Suppressor macrophage treated with lipopolysaccharide for 4 hours (primary cell): ENCODE measurements at regions not wholly inside any gene's neighbourhood (a gene's known extent, or its start where the extent isn't known, plus 50 kb on each side); places are given as distances from the start of the nearest gene placed in this dataset.

Experiments
- DNase-seq: peaks from one replicate; pipeline ENCODE4 v3.0.0-alpha.2; 2020

DNA sequence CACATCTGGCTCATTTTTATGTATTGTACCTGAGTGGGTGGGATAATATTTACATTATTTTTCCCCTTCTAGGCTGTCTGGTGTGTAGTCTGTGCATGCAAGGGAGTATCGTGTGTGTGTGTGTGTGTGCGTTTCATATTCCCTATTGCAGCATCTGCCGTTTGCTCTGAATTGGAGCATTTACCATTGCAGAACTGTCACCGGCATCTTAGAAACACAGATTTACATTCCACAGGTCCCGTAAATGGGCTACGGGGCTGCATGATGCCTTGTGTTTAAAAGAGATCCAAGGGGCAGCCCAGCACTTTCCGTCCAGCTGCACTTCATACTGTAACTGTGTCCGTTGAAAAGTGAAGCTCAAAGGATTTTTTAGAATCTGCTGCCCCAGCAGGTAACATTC is 167.1 kb upstream of the KIAA1217 start:
- DNase-seq: no peak

DNA sequence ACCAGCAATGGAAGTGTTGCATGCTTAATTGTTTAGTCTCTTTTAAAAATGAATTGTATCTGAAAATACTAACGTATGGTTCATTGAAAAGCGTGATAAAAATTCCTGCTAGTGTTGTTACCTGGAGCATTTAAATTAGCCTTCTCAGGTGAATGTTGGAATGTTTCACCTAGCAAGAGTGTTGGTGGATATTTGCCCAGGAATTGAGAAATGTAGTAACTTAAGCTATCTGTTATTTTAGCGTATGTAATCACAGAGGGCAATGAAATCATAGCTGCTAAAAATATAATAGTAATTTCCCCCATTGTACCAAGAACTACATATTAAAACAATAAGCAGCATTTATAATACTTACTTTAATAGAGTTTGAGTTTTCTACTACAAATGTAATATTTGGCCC is 166.1 kb upstream of the KIAA1217 start:
- DNase-seq: no peak

DNA sequence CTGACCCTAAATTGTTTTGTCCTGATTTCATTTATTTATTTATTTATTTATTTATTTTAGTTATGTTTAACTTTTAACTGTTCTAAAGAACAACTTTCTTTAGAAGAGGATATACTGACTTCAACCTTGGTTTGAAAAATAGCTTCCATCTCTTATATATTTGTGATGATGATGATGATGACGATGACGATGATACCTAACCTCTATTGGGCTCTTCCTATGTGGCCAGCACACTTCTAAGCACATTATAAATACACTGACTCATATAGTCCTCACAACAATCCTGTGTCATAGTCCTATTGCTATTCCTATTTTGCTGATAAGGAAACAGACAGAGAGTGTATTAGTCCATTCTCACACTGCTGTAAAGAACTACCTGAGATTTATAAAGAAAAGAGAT is 162.9 kb upstream of the KIAA1217 start:
- no peak for DNase-seq

DNA sequence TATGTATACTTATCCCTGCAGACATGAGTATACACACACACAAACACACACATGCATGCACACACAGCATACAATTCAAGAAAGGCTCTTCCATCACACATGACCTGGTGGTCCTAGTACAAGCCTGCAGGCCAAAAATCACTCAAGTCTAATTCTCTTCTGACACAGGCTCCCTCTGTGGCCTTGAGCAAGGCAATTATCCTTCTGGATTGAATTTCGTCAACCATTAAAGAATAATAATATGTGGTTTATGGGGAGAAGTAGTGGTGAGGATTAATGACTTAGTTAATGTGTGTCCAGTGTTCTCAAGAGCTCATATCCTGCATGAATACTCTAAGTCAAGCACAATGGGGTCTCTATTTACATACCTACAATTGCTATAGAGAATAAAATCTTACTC is 161.8 kb upstream of the KIAA1217 start:
- no peak for DNase-seq

DNA sequence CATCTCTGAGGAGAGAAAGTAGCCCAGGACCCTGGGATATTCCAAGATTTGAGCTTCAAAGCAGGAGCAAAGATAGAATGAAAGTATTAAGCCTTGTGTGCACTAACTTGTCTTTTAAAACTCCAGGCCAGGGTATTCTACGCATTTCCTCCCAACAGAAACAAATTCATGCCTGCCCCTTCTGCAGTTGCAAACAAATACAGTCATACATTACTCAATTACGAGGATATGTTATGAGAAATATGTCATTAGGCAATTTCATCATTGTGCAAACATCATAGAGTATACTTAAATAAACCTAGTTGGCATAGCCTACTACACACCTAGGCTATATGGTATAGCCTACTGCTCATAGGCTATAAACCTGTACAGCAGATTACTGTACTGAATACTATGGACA is 154.5 kb upstream of the KIAA1217 start:
- no peak for DNase-seq

DNA sequence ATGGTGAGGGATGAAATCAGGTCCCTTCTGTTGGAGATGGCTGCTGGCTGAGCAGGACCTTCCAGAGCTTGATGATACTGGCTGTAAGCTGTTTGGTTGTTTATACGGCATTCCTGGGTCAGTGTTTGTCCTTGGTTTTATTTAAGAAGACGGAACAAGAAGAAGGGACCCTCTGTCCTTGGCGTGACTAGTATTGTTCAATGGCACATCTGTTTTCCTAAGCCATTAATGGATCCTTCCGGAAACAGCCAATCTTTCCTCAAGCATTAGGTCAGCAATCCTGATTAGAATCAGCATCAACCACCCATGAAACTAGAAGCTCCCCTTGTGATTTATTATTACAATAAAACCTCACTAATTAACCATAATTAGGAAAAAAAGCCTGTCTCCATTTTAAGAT is 128.7 kb upstream of the KIAA1217 start:
- DNase-seq: no peak

DNA sequence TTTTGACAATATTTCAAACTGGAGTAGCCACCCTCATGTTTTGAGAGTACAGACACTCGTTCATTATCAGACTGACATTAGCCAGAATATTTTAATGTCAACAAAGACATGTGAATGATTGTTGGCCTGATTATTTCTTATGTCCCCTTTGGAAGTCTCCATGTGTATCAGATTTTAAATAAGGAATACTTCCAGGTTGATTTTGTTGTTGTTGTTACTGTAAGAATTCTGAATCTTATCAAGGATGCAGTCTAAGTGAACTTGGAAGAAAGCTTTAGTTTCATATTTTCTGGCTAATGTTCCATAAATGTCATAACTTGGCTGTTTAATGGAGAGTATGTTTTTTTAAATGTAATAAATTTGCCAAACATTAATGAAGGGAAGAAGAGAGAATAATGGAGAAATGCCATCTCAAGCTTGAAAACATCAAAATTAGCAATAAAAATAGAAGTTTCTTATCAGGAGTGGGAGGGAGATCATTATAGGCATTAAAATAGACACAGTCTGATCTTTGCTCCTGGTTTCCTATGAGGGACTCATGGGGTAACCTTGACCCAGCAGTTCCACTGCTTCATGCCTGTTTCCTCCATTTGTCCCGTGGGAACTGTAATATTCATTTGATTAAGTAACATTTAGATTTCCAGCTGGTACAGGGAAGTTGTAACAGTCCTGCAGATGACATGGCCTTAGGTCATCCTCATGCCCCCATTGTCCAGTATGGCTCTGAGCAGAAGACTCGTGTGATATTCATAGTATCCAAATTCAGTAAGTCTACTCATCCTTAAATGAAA is 122.4 kb upstream of the KIAA1217 start:
- DNase-seq: no peak

DNA sequence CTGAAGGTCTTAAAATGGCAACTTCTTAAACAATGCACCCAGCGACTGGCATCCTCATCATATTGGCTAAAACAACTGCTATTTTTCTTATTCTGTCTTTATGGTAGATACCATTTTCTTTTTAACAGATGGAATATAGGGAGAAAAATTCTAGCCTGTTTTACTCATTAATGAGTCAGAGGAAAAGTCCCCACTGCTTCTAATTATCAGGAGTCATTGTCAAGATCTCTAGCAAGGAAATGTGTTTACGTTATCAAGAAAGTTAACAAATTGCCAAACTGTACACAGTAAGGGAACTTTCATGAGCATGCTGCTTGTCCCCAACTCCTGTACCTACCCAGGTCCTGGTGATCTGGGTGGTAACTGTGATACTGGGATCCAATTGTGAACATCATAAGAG is 117.7 kb upstream of the KIAA1217 start:
- no peak for DNase-seq

DNA sequence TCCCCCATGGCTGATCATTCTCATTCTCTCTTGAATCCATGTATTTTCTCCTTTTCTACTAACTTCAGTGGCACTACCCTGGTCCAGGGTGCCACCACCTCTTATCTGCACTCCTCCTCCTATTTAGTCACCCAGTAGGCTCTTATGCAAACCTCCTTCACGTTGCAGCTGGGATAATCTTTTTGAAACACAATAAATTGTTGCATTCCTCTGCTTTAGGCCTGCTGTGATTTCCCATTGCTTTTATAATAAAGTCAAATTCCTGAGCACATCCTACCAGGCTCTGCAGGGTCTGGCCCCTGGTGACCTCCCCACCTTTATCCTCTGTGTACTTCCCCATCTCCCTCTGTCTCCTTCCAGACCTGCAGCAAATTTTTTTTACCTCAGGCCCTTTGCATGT is 112.7 kb upstream of the KIAA1217 start:
- no peak for DNase-seq

DNA sequence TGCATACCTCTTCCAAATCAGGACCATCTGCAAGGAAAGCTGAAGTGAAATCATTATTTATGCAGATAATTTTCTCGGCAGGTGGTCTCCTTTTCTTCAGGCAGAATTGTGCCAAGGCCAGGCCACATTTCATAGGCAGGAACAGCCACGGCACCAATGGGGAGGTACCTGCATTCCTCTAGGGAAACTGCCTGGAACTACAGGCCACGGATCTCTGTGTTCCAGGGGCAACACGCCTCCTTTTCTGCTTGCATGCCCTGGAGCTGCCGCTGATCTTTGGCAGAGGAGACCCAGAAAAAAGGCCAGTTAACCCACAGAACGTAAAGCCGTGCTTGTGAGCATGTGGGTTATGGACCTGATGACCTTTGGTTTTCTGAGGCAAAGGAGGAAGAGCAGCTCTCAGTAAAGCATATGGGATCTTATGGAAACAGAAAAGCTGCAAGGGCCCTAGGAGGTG is 111.2 kb upstream of the KIAA1217 start:
- DNase-seq: no peak

DNA sequence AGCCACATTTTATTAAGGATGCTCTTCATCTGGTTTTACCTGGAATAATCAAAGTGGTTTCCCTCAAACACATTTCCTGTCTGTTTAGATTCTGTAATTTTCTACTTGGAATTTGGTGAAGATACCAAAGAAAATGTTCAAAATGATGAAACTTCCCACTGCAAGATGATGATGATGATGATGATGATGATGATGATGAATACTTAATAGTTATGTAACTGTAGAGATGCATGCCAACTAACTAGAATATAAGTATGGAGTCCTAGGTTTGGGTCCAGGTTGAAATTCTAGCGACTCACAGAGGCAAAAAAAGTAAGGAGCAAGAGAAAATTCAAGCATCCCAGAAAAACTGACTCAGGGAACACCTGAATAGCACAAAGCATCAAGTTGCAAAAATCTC is 104.0 kb upstream of the KIAA1217 start:
- DNase-seq: no peak

DNA sequence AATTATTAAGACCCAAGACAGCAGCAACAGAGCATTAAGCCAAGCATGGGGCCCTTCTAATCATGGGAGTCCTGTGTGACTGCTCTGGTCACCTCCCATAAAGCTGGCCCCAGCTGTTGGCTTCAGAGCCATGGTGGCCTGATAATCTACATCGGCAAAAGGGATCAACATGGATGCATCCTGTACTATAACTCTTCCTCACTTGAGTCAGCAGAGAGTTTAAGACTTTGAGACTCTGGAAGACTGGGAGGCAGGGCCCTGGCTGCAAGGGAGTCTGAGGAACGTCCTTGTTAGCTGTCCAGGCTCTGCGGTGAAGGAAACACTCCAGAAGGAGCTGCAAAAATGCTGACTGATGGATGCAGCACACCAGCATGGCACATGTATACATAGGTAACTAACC is 95.0 kb upstream of the KIAA1217 start:
- no peak for DNase-seq

DNA sequence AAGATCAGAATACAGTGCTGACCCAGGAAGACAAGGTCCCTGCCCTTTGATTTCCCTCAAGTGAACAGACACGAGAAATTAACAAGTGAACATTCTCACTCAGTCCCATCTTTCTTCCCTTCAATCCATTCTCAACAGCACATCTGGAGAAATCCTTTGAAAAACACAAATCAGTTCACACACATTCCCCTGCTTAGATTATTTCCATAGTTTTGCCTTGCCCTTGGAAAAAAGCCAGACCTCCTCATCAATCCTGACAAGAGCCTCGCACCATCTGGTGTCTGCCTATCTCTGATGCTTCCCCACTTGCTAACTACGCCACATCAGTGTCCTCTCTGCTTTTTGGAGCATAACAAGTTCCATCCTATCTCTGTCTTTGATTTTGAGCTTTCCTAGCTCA is 94.4 kb upstream of the KIAA1217 start:
- DNase-seq: no peak

DNA sequence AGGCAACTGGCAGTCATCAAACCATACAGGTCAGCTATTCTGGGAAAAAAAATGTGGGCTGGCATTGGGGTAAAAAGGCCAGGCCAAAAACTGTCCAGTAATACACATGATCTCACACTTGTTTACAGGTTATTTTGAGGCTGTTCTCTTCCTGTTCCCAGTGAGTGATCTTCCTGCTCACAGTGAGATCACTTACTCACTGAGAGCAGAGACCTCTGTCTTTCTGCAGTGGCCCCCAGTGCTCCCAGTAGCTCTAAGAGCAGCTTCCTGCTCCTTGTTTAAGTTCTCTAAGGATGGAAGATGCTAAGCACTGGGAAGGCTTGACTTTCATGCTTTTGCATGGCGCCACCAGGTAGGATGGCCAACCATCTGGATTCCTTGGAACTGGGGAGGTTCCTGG is 93.5 kb upstream of the KIAA1217 start:
- no peak for DNase-seq

DNA sequence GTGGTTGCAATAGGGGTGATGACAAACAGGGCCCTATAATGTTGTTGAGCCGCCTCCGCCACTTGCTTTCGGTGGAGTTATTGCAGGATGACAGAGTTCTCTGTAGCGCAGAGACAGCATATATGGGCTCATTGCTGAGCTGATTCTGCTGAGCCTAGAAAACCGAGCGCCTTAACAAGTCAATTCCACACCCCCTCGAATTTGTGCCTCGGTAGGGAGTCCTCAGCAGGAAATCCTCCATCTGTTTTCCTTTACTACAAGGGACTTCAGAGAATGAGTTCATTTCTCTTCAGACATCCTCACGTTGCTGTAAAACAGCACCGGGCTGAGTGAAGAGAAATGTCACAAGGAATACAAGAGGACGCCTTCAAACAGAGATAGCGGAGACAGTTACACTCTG is 90.7 kb upstream of the KIAA1217 start:
- no peak for DNase-seq

DNA sequence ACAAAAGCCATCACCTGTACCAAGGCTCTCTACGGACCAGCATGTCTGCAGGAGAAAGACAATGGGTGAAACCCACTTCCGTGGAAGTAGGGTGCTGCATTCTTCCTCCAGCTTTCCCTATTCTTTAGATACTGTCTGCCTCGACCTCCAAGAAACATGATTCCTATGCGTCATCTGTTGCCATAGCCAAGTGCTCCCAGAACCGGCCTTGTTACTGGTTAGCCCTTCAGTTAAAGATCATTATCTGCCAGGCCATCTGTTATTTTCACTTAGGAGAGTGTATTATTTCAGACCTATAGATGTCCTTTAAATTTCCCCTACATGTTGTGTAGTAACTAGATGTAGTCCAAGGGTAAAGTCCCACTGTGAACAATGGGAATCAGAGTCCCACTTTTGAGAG is 89.0 kb upstream of the KIAA1217 start:
- no peak for DNase-seq

DNA sequence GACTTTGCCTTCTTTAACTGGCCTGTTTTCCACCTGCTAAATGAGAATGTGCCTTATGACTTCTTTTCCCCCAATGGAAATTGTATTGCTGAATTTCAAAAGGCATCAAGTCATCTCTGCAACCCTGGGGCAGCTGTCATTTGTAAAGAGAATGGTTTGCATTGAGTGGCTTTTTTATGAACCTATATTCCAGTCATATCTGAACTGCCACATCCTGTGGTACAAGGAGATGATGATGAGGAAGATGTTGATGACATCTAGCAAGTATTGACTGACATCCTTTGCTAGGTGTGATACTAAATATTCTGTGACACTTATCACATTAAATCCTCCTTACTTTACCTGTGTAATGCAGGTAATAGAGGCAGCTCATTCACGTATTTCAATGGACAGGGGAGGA is 88.3 kb upstream of the KIAA1217 start:
- DNase-seq: no peak

DNA sequence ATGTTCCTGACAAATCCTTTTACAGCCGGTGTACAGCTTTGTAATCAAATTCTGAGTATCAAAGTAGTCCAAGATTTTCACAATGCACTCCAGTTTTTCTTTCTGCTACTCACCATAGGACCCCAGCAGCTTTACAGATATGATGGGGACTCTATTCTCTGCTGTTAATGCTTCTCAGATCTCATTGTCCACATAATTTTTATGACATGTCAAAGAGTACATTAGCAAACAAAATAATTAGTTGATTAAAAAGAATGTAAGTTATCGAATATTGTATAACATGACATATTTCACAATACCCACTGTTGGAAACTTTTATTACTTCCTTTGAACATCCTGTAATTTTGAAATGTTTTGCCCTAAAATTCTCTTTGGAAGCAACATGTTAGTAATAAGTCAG is 81.4 kb upstream of the KIAA1217 start:
- no peak for DNase-seq

DNA sequence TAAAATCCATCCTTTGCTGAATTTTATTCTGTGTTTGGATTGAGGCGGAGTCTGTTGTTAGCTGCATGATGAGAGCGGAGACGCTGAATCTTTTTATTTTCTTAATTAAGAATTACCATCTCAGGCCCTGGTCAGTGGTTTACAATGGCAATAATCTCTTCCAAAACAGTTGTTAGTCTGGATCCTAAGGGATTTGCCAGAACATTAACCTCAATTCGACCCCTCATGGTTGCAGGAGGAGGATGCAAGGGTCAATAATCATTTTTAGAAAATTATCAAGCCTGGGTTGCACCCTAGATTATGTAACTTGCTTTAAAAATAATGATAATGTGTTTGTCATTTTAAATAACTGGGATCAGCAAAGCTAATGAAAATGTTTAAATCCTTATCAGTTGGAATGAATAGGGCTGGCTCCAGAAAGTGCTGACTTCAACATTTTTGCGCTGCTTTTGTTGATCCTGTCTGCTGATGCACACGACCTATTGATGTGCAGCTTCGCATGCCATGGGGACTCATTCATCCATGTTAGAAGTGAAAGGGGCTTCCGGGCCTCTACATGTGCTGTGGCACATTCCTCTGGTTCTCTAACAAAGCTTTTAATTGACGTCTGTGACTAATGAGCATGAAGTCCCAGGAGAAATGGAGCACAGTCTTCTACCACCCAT is 80.7 kb upstream of the KIAA1217 start:
- no peak for DNase-seq

DNA sequence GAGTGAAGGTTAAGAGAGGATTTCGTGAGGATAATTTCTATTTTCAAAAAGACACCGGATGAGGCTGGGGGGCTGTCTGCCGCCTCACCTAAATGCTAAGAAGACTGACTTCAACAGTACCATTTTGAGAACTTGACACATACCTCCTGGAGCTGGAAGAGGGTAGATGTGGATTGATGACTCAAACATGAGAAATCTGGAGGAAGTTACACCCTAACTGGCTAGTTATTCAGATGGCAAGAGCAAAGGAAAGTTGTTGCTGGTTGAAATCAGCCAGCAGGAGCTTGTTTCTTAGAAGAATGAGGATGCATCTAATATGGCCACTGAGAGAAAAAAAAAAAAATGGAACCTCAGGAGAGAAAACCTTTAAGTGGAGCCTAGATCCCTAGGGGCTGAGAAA is 76.2 kb upstream of the KIAA1217 start:
- DNase-seq: no peak

DNA sequence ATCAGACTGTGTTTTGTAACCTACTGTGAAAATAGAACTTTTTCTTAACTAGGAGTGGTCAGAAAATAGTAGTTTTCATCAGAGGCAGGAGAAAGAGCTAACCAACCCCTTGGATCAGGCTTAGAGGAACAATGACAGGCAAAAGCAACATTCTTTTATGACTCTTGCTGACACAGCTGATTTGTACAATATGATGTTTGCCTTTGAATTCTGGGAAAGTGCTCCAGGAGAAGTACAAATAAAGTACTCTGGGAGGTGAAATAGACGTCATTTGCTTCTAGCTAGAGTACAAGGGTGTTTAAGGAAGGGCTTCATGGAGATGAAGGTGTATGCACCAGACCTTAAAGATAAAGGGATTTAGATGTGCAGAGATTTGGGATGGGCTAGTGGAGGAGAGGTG is 75.1 kb upstream of the KIAA1217 start:
- DNase-seq: no peak

DNA sequence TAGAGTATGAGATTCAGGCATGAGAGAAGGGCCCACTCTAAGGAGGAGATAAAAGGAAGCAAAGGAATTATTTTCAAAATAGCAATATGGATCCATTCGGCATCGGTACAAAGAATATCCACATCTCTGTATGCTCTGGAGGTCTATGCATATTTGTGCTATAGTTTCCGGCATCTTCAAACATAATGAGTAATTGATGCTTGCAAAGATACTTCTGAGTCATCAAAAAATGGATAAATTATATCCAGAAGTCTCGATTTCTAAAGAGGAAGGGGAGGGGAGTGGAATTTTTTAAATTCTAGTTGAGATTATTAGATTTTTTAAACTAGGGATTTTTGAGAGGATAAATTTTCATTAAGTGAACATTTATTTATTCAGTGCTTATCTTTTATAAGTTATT is 72.9 kb upstream of the KIAA1217 start:
- no peak for DNase-seq

DNA sequence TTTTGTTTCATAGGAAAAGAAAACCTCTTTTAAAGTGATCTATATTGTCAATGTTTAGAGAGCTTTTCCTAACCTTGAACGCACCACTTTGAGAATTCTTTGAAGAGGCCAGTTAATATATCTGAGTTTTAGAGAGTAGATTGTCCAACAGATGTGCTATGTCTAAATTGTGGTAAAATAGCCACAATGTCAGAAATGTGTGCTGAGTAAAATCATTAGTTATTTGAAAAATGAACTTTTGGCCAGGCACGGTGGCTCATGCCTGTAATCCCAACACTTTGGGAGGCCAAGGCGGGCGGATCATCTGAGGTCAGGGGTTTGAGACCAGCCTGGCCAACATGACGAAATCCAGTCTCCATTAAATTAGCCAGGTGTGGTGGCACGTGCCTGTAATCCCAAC is 61.6 kb upstream of the KIAA1217 start:
- DNase-seq: no peak

DNA sequence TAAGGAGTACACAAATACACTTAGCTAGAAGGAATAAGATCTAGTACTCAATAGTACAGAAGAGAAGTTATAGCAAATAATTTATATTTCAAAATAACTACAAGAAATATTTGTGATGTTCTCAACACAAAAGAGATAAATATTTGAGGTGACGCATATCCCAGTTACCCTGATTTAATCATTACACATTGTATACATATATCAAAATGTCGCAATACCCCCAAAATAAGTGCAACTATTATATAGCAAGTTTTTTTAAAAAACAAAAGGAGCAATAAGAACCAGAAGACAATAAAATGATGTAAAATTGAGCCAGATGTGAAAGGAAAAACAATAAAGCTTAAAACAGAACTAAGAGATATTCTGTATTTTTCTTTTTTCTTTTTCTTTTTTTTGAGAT is 59.3 kb upstream of the KIAA1217 start:
- DNase-seq: no peak

DNA sequence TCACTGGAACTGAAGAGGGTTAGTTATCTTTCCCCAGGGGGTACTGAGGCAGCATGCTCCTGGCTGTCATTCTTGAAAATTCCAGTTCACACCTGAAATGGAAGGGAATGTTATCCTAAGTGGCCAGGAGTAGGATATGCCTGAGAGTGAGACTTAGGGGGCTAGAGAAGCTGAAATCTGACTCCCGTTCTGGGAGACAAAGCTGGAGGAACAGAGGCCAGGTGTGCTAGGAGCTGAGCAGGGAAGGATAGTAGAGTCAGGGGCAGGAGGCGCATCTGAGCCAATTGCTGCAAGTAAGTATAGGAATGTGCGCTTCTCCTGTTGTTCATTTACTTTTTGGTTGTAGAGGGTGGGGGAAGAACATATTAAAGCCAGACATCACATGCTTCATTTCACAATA is 58.1 kb upstream of the KIAA1217 start:
- DNase-seq: no peak
